CD4-positive, alpha-beta T cell (primary cell): ENCODE measurements at regions not wholly inside any gene's neighbourhood (a gene's known extent, or its start where the extent isn't known, plus 50 kb on each side); places are given as distances from the start of the nearest gene placed in this dataset.

Experiments
- ATAC-seq: fragments of 200-7000 bp; cut with Tn5 transposase; one replicate; pipeline ENCODE4 v1.10.0; 2022; ENCODE audit warnings: mild to moderate bottlenecking; ENCODE audit not compliant: poor library complexity
- CTCF ChIA-PET: fragments of 350-600 bp; sonication (Branson Sonifier 250); formaldehyde crosslinking; loops from one replicate; lab custom pipeline; 2021; ENCODE audit warnings: antibody characterized with exemption, inconsistent platforms; lab: Charles Lee
- POLR2A ChIA-PET: fragments of 350-600 bp; sonication (Branson Sonifier 250); formaldehyde crosslinking; loops from one replicate; lab custom pipeline; 2021; ENCODE audit warnings: antibody characterized with exemption, inconsistent platforms; lab: Charles Lee
- DNase-seq, 14 experiments: peaks; one replicate each; pipeline ENCODE4 v3.0.0-alpha.2; 2013 to 2020; ENCODE audit warnings: mixed read lengths in 2 of 14
- H3K27ac ChIP-seq, 2 donors: one replicate each; pipeline versions ENCODE4 v1.5.1 to v1.7.0; 2013; ENCODE audit warnings: low read length in 2 of 2, low read depth in 1 of 2, mild to moderate bottlenecking in 1 of 2
- H3K27me3 ChIP-seq, 2 experiments: 1 replicate in 1 of 2; 2 replicates in 1 of 2; pipeline versions ENCODE4 v1.6.1 to v1.7.0; 2013; ENCODE audit warnings: low read length in 2 of 2, control low read depth in 1 of 2, mild to moderate bottlenecking in 1 of 2, moderate library complexity in 1 of 2; ENCODE audit not compliant: insufficient read depth in 2 of 2, control insufficient read depth in 1 of 2
- H3K36me3 ChIP-seq: one replicate; pipeline ENCODE4 v1.6.1; 2013; ENCODE audit warnings: low read length, control low read depth; ENCODE audit not compliant: insufficient read depth
- H3K4me1 ChIP-seq: one replicate; pipeline ENCODE4 v1.6.1; 2013; ENCODE audit warnings: low read length, control low read depth; ENCODE audit not compliant: insufficient read depth
- H3K4me3 ChIP-seq: one replicate; pipeline ENCODE4 v1.5.1; 2013; ENCODE audit warnings: mild to moderate bottlenecking, low read length, moderate library complexity
- H3K9me3 ChIP-seq, 2 experiments: 1 replicate in 1 of 2; 2 replicates in 1 of 2; pipeline versions ENCODE4 v1.6.1 to v1.7.0; 2013; ENCODE audit warnings: low read length in 2 of 2, mild to moderate bottlenecking in 2 of 2, control low read depth in 1 of 2, moderate library complexity in 1 of 2; ENCODE audit not compliant: control insufficient read depth in 1 of 2, insufficient read depth in 1 of 2
- H3K27ac Mint-ChIP-seq: one replicate; pipeline ENCODE4 v1.8.0; 2020; ENCODE audit warnings: mixed read lengths
- H3K27me3 Mint-ChIP-seq: one replicate; pipeline ENCODE4 v1.8.0; 2021; ENCODE audit warnings: mixed read lengths
- H3K36me3 Mint-ChIP-seq: one replicate; pipeline ENCODE4 v1.8.0; 2021; ENCODE audit warnings: low read depth, mixed read lengths
- H3K4me1 Mint-ChIP-seq: one replicate; pipeline ENCODE4 v1.8.0; 2021; ENCODE audit warnings: low read depth, mixed read lengths
- H3K4me3 Mint-ChIP-seq: one replicate; pipeline ENCODE4 v1.8.0; 2020; ENCODE audit warnings: mild to moderate bottlenecking, mixed read lengths
- H3K9me3 Mint-ChIP-seq: one replicate; pipeline ENCODE4 v1.8.0; 2020; ENCODE audit warnings: mixed read lengths
- intact Hi-C, 2 experiments: fragments of 100-400 bp; cut with DNase I in 1 of 2; cut with micrococcal nuclease in 1 of 2; formaldehyde crosslinking; loops; one replicate each; pipeline versions ENCODE4 v1.15.1 to v1.9.0; 2023 to 2025; cut with DNase I, micrococcal nuclease
- TF ChIP-seq, protein P1 (sequence below): fragments of 200-600 bp; IDR thresholded peaks from one replicate; pipeline ENCODE4 v1.8.0; 2022; ENCODE audit warnings: antibody characterized with exemption, mild to moderate bottlenecking

GRCh38 chr3:64895991-64896895 is 208.4 kb upstream of the ADAMTS9 start:
- ATAC-seq (no peak), DNase-seq (no peak)
- H3K27ac ChIP-seq: no peak overlapping the region
- no peak overlapping the region for H3K4me3 ChIP-seq
- ChIA-PET POLR2A (no interaction called here), CTCF (no interaction called here)
- Mint-ChIP-seq H3K27ac (no peak overlapping the region), H3K36me3 (no peaks in the 10 kb centered on the region), H3K4me3 (no peak overlapping the region), H3K27me3 (no peaks in the 10 kb centered on the region), H3K4me1 (no peaks in the 10 kb centered on the region), H3K9me3 (peaks cover 4% of the 10 kb centered on the region)
- H3K4me1 ChIP-seq: no peaks in the 10 kb centered on the region
- intact Hi-C loops: no loop called here
- no peaks in the 10 kb centered on the region for H3K27me3 ChIP-seq
- H3K36me3 ChIP-seq: no peaks in the 10 kb centered on the region
- TF ChIP-seq, protein P1, sequence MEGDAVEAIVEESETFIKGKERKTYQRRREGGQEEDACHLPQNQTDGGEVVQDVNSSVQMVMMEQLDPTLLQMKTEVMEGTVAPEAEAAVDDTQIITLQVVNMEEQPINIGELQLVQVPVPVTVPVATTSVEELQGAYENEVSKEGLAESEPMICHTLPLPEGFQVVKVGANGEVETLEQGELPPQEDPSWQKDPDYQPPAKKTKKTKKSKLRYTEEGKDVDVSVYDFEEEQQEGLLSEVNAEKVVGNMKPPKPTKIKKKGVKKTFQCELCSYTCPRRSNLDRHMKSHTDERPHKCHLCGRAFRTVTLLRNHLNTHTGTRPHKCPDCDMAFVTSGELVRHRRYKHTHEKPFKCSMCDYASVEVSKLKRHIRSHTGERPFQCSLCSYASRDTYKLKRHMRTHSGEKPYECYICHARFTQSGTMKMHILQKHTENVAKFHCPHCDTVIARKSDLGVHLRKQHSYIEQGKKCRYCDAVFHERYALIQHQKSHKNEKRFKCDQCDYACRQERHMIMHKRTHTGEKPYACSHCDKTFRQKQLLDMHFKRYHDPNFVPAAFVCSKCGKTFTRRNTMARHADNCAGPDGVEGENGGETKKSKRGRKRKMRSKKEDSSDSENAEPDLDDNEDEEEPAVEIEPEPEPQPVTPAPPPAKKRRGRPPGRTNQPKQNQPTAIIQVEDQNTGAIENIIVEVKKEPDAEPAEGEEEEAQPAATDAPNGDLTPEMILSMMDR: no peak
- H3K9me3 ChIP-seq: peaks cover 0 to 3% of the 10 kb centered on the region in 2 experiments

GRCh38 chr3:64895106-64895990 is 207.5 kb upstream of the ADAMTS9 start:
- H3K4me3 Mint-ChIP-seq: no peak overlapping the region
- ChIA-PET POLR2A (no interaction called here), CTCF (no interaction called here)
- no peak for ATAC-seq
- intact Hi-C loops: no loop called here
- H3K4me1 ChIP-seq: no peaks in the 10 kb centered on the region
- H3K9me3 Mint-ChIP-seq: peaks cover 2% of the 10 kb centered on the region
- no peaks in the 10 kb centered on the region for H3K36me3 Mint-ChIP-seq
- H3K27ac Mint-ChIP-seq: no peak overlapping the region
- H3K36me3 ChIP-seq: no peaks in the 10 kb centered on the region
- no peak for DNase-seq
- no peaks in the 10 kb centered on the region for H3K4me1 Mint-ChIP-seq
- no peaks in the 10 kb centered on the region for H3K27me3 ChIP-seq
- H3K27me3 Mint-ChIP-seq: no peaks in the 10 kb centered on the region
- peaks cover 0 to 4% of the 10 kb centered on the region in 2 experiments for H3K9me3 ChIP-seq
- no peak overlapping the region for H3K27ac ChIP-seq
- TF ChIP-seq, protein P1: no peak
- no peak overlapping the region for H3K4me3 ChIP-seq

DNA sequence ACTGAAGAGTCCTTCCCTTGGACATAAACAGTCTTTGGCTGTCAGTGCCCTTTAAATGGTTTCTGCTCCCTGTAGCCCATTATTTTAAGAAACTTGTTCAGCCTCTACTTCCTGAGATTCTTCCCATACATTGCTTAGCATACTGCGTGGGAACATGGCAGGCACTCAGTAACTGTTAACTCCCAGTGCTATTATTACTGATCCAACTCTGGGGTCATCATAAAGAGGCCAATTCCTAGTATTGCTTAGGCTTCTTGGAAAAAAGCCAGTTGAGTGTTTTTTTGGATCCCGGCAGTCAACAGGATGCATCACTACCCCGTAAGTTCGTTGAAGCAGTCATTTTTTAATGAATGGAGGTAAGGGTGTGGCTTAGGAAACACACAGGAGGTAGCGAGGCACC is 206.2 kb upstream of the ADAMTS9 start:
- H3K4me1 ChIP-seq: no peaks in the 10 kb centered on the region
- ChIA-PET CTCF (no interaction called here), POLR2A (no interaction called here)
- TF ChIP-seq, protein P1: no peak
- Mint-ChIP-seq H3K4me1 (no peaks in the 10 kb centered on the region), H3K36me3 (no peaks in the 10 kb centered on the region), H3K27ac (no peak overlapping the region), H3K27me3 (no peaks in the 10 kb centered on the region), H3K9me3 (peaks cover 2% of the 10 kb centered on the region), H3K4me3 (no peak overlapping the region)
- H3K9me3 ChIP-seq: peaks cover 0 to 4% of the 10 kb centered on the region in 2 experiments
- DNase-seq (no peak), ATAC-seq (no peak)
- no peaks in the 10 kb centered on the region for H3K36me3 ChIP-seq
- H3K4me3 ChIP-seq: no peak overlapping the region
- H3K27me3 ChIP-seq: no peaks in the 10 kb centered on the region
- intact Hi-C loops: no loop called here
- H3K27ac ChIP-seq: no peak overlapping the region
